IPS DF 4.7 (cell line): ENCODE measurements at regions not wholly inside any gene's neighbourhood (a gene's known extent, or its start where the extent isn't known, plus 50 kb on each side); places are given as distances from the start of the nearest gene placed in this dataset.

Source experiments
- DNase-seq: peaks from one replicate; pipeline ENCODE4 v3.0.0-alpha.2; 2013; ENCODE audit warnings: low spot score; ENCODE audit errors: extremely low read depth

DNA sequence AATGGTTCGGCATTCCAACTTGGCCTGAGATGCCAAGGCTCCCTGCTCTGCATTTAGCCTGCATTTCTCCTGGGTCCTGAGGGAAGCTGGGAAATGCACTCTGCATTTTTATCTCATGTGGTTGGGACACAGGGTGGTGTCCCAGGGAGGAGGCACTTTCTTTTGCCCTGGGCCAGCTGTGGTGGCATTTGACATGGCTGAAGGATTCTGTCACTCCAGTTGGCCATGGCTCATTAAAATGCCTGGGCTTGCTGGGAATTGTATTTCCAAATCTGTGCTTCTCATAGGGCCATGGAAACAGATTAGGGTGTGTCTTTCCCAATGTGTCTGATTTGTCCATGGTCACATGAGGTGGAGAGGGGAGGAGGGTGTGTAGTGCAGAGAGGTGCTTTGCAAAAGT, 128.3 kb upstream of the RGMA start:
- DNase-seq, result no peak

DNA sequence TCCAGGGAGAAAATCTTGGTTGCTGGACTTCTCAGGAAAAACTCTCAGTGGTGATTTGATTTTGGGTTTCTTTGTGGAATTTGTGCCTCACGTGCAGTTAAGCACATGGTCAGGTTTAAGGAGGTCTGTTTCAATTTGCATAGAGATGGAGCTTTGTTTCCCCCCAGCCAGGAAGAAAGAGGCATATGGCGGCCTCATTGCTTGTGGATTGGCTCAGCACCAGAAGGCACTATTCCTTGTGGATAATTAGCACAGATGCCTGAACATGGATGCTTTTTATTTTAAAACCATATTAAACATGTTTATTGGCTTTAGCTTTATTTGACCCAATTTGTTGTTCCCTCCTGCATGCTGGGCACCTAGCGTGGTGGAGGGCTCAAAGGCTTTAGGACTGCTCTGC, 125.1 kb upstream of the RGMA start:
- DNase-seq, result no peak

- no peak for DNase-seq
These were observed 124.3 kb upstream of the RGMA start for GRCh38 chr15:93213281-93213680.

GRCh38 chr15:93212578-93212977, 123.6 kb upstream of the RGMA start:
- no peak for DNase-seq

GRCh38 chr15:93210995-93211394, 122.0 kb upstream of the RGMA start:
- no peak for DNase-seq

DNA sequence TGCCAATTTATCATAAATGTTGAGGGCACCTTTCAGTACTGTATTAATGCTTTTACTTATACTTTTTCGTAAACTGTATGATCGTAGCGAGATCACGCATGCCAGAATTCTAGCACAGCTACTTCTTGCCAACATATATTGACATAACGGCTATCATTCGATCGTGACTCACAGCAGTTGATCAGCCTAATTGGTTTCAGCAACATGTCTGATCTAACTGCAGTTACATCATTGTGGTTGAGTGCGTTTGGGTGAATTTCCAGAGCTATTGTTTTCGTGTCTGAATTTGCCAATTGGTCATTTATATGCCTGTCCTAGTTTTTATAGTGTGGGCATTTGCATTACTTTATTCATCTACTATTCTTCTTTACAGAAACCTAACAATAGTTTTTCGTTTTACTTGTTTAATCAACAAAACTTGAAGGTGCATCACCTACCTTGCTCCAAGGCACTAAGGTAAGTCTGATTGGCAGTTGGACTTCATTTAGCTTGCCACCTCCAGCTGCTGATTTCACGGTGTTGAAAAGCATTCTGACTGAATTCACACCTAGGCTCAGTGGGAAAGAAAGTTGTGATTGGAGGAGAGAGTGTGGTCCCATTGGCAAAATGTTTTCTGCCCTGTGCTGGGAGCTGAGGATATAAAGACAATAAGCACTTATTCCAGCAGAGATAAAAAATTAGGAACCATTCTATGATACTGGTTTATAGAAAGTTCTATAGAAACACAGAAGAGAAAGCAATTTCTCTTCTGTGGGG, 120.9 kb upstream of the RGMA start:
- DNase-seq, result no peak

- no peak for DNase-seq
These were observed 117.9 kb upstream of the RGMA start for GRCh38 chr15:93206893-93207292.

GRCh38 chr15:93205413-93205812, 116.4 kb upstream of the RGMA start:
- DNase-seq, result no peak

DNA sequence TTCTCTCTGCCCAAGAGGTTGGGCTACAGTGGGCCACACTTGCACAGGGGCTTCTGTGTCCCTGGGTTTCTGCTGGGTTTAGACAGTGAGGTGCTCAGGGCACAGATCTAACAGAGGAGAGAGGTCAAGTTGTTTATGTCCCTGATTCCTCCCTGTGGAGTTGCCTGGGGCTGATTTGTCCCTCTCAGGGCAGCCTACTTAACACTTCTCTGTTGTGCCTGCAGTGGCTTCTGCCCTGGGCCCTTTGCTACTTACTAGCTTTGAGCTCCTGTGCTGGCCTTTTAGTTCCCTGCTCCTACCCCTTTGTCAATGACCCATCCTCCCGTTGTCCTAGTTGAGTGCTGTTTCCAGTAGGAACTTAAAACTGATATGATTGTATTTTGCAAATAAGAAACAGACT, 114.0 kb upstream of the RGMA start:
- DNase-seq, result no peak

- no peak for DNase-seq
These were observed 113.4 kb upstream of the RGMA start for GRCh38 chr15:93202405-93202804.

- no peak for DNase-seq
These were observed 112.9 kb upstream of the RGMA start for GRCh38 chr15:93201940-93202339.

DNA sequence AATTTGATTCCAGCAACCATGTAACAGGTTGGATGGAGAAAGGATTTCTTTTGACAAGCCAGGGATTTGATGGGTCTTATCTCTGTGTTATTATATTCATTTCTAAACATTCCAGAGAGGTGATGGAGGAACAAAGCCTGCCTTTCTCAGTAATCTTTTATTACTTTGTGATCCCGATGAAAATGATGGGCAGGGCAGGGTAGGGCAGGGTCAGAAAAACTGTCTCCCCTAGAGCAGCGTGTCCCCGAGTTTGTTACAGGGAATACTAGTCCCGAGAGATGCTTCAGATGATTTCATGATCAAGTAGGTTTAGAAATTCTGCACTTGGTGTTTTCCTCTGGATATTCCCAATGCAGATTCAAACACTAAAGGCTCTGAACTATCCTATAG, 111.8 kb upstream of the RGMA start:
- no peak for DNase-seq

DNA sequence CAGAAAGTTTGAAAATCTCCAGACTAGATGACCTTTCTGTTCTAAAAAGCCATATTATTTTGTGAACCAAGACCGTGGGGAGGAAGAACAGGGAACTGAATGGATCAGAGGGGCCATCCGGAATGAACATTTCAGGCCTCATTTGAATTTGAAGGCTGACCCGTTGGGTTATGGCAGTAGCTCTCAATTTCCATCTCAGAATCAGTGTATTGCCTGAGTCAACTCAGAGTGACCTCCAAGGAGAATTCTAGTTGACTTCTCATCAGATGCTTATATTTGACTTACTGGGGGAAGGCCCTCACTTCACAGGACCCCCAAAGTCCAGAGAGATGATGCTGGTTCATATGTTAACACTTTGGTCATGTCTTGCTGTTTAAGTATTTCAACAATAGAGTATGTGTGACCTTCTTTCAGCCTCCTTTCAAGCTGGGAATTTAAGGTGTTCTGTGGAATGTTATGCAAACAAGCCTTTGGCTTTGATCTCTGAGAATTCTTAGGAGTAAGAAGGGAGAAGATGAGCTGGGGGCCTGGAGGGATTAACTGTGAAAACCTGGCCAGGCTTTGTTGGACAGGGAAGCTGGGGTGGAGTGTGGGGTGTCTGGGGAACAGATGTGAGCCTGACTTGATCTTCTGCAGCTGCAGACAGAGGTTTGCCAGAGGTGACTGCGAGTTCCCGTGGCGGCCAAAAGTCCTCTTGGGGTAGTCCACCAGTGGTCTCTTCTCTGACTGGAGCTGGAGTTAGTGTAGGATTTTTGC, 111.2 kb upstream of the RGMA start:
- no peak for DNase-seq

GRCh38 chr15:93196135-93196670, 107.2 kb upstream of the RGMA start:
- DNase-seq, result no peak

DNA sequence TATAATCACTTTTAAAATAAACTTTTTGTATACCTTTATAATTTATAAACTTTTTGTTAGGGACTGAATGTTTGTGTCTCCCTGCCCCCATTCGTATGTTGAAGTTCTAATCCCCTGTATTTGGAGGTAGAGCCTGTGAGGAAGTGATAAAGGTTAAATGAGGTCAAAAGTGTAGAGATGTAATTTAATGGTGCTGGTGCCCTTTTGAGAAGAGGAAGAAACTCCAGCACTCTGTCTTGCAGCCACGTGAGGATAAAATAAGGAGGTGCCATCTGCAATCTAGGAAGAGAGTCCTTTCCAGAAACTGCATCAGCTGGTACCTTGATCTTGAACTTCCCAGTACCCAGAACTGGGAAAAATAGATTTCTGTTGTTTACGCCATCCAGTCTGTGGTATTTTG, 106.1 kb upstream of the RGMA start:
- no peak for DNase-seq

GRCh38 chr15:93190238-93190637, 101.2 kb upstream of the RGMA start:
- DNase-seq, result no peak

GRCh38 chr15:93189561-93189960, 100.5 kb upstream of the RGMA start:
- no peak for DNase-seq

DNA sequence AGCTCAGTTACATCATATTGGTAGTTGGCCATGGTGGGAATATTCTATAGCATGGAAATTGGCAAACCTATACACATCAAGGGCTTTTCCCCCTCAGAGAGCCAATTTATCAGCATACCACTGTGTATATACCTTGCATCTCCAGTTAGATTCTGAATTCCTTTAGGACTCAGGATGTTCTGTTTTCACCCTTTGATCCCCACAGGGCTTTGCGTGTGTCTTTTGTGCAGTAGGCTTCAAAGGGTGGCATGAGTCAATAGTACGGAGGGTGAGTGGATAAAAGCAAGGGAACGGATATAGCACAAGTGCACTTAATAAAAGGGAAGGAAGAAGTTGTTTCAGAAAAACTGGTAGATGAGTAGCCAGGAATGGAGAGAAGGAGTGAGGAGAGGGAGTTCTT, 99.2 kb upstream of the RGMA start:
- DNase-seq, result no peak

GRCh38 chr15:93185796-93186195, 96.8 kb upstream of the RGMA start:
- DNase-seq, result no peak

DNA sequence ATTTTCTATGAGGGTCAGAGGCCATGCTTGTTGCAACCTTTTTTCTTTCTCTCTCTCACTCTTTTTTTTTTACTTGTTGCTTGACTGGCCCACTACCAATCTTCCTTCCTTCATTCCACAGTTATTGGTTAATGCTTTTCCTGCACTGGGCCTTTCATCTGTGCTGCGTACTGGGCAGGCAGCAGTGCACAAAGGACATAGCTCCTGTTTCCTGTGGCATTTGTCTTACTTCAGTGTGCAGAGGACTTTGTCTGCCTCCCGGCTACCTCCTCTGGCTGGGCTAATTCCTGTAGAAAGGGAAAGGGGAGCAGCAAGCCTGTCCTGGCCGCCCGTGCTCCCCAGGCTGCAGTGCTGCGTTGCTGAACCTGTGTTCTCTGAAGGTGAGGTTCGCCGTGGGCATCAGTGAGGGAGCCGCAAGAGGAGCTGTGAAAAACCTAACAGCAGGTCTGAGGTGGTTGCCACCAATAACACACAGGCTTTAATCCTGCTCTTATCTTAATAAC, 93.7 kb upstream of the RGMA start:
- DNase-seq, result no peak

DNA sequence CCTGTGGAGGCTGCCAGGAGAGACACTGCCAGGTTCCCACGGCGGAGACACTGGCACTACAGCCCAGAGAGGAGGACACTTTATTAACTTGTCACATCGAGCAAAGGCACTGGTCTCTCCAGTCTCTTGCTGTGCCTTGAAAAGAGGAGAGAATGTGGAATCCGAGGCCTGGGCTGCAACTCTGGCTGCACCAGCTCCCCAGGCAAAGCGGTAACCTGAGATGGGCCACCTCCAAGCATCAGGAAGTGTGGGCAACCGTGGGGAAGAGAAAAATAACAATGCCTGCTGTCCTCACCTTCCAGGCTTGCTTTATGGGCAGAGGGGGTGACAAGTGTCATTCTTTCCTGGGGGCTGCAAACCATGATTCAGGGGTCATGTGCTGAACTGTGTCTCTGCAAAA, 91.6 kb upstream of the RGMA start:
- DNase-seq, result no peak

- no peak for DNase-seq
These were observed 91.1 kb upstream of the RGMA start for GRCh38 chr15:93180128-93180527.

DNA sequence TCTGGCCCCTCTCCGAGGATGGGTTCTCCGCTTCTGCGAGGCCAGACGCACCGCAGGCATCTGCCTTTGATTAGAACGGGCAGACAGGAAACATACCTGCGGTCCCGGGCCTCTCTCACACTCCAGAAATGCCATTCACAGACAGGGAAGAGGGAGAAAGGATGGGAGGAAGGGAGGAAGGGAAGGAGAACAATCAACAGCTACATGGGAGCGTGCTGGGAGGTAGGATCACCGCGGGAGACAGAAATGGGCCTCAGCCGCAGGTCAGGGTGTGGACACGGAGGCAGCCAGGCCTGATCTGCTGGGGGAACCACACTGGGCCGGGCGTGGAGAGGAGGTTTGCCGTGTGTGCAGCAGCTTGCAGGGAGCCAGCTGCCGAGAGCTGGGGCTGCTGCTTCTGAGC, 90.7 kb upstream of the RGMA start:
- no peak for DNase-seq
